ENCODE measurements at regions not wholly inside any gene's neighbourhood (a gene's known extent, or its start where the extent isn't known, plus 50 kb on each side); places are given as distances from the start of the nearest gene placed in this dataset.

- Histone ChIP-seq H3K27ac (no peak overlapping the region), H3K27me3 (peaks cover 0 to 12% (median 0%) of the 10 kb centered on the region in 3 donors), H3K36me3 (no peaks in the 10 kb centered on the region), H3K4me1 (no peaks in the 10 kb centered on the region), H3K4me3 (no peak overlapping the region), H3K9me3 (no peaks in the 10 kb centered on the region)
- intact Hi-C loops (cut with DNase I; ENCODE audit: low total_unique reads): no loop called here
- TF ChIP-seq CTCF (IDR thresholded peaks at IDR 0.05): no peak
- TF ChIP-seq POLR2A (IDR thresholded peaks at IDR 0.05): no peak
- no peak for TF ChIP-seq EP300 (IDR thresholded peaks at IDR 0.05)
- no peak for TF ChIP-seq POLR2AphosphoS5 (IDR thresholded peaks at IDR 0.05)
- 39 to 57% (median 45%) methylated on average over 1 of the region's 1 CpG for WGBS, 5 donors
- DNase-seq: no peak
Observed at GRCh38 chr15:34679291-34679690, 75.5 kb downstream of the GJD2 start.

- no peaks in the 10 kb centered on the region for H3K36me3 ChIP-seq
- H3K9me3 ChIP-seq: no peaks in the 10 kb centered on the region
- peaks cover 0 to 9% (median 4%) of the 10 kb centered on the region in 3 donors for H3K27me3 ChIP-seq
- TF ChIP-seq CTCF (IDR thresholded peaks at IDR 0.05) (no peak), EP300 (IDR thresholded peaks at IDR 0.05) (no peak), POLR2A (IDR thresholded peaks at IDR 0.05) (no peak), POLR2AphosphoS5 (IDR thresholded peaks at IDR 0.05) (no peak)
- no peak overlapping the region for H3K27ac ChIP-seq
- intact Hi-C loops (cut with DNase I; ENCODE audit: low total_unique reads): no loop called here
- H3K4me1 ChIP-seq: no peaks in the 10 kb centered on the region
- DNase-seq: no peak
- no peak overlapping the region for H3K4me3 ChIP-seq
- 93 to 100% (median 96%) methylated on average over 1 of the region's 1 CpG for WGBS, 5 donors
Observed at GRCh38 chr15:34673241-34673640, 81.6 kb downstream of the GJD2 start.

GRCh38 chr15:34665498-34666116 lies 82.2 kb upstream of the GOLGA8B start:
- Histone ChIP-seq H3K9me3 (no peaks in the 10 kb centered on the region), H3K36me3 (no peaks in the 10 kb centered on the region), H3K27ac (no peak overlapping the region), H3K27me3 (no peaks in the 10 kb centered on the region), H3K4me3 (no peak overlapping the region), H3K4me1 (no peaks in the 10 kb centered on the region)
- no peak for TF ChIP-seq POLR2AphosphoS5 (IDR thresholded peaks at IDR 0.05)
- TF ChIP-seq EP300 (IDR thresholded peaks at IDR 0.05): no peak
- no peak for TF ChIP-seq POLR2A (IDR thresholded peaks at IDR 0.05)
- TF ChIP-seq CTCF (IDR thresholded peaks at IDR 0.05): no peak
- DNase-seq: no peak
- WGBS, 5 donors: 35 to 53% (median 49%) methylated on average over 5 of the region's 5 CpGs
- intact Hi-C loops (cut with DNase I; ENCODE audit: low total_unique reads): no loop called here

- intact Hi-C loops (cut with DNase I; ENCODE audit: low total_unique reads): no loop called here
- WGBS, 5 donors: 15 to 39% (median 34%) methylated on average over 1 of the region's 1 CpG
Observed at GRCh38 chr15:34664418-34664817, 81.0 kb upstream of the GOLGA8B start.

More at GRCh38 chr15:34664418-34664817, 81.0 kb upstream of the GOLGA8B start:
- H3K27me3 ChIP-seq: no peaks in the 10 kb centered on the region
- no peak overlapping the region for H3K4me3 ChIP-seq
- no peaks in the 10 kb centered on the region for H3K9me3 ChIP-seq
- H3K36me3 ChIP-seq: no peaks in the 10 kb centered on the region
- no peaks in the 10 kb centered on the region for H3K4me1 ChIP-seq
- no peak for TF ChIP-seq POLR2A (IDR thresholded peaks at IDR 0.05)
- no peak for TF ChIP-seq POLR2AphosphoS5 (IDR thresholded peaks at IDR 0.05)
- no peak for TF ChIP-seq EP300 (IDR thresholded peaks at IDR 0.05)
- TF ChIP-seq CTCF (IDR thresholded peaks at IDR 0.05): no peak
- no peak for DNase-seq
- no peak overlapping the region for H3K27ac ChIP-seq
